A673 (cell line): ENCODE measurements at regions not wholly inside any gene's neighbourhood (a gene's known extent, or its start where the extent isn't known, plus 50 kb on each side); places are given as distances from the start of the nearest gene placed in this dataset.
"Not testable (repeated sequence)": the region's sequence is repeated elsewhere in the genome, so short reads cannot be mapped to it uniquely, and the experiment has no call there.

ENCODE experiments used
- BruUV-seq: library from RNA; stranded (reverse); fragments of 400-500 nt; replicated peaks from 2 replicates; lab custom pipeline; 2021; lab: Mats Ljungman, UMichigan
- CTCF ChIA-PET: fragments of 300-600 bp; sonication (Branson Sonifier 250); formaldehyde crosslinking; loops from one replicate; lab custom pipeline; 2022; ENCODE audit warnings: antibody characterized with exemption; lab: Charles Lee
- POLR2A ChIA-PET: fragments of 300-600 bp; sonication (Branson Sonifier 250); formaldehyde crosslinking; loops from one replicate; lab custom pipeline; 2022; ENCODE audit warnings: antibody characterized with exemption; ENCODE audit not compliant: low non-redundant PET; lab: Charles Lee
- DNase-seq: peaks from one replicate; pipeline ENCODE4 v3.0.0-alpha.2; 2015; ENCODE audit warnings: low spot score
- H3K27ac ChIP-seq: fragments of 200-600 bp; sonication (generic); 2 replicates; pipeline ENCODE4 v1.5.1; 2016; ENCODE audit warnings: mixed run types, low read depth, mild to moderate bottlenecking, mixed read lengths, antibody characterized with exemption, low read length; ENCODE audit not compliant: poor library complexity, severe bottlenecking
- H3K27me3 ChIP-seq: fragments of 200-600 bp; sonication (generic); replicated peaks from 2 replicates; pipeline ENCODE4 v1.6.1; 2017; ENCODE audit warnings: mixed run types, low read depth, mild to moderate bottlenecking, mixed read lengths, antibody characterized with exemption, low read length; ENCODE audit not compliant: insufficient read depth, poor library complexity
- H3K36me3 ChIP-seq: fragments of 200-600 bp; sonication (generic); 2 replicates; pipeline ENCODE4 v1.6.1; 2016; ENCODE audit warnings: mixed run types, mild to moderate bottlenecking, mixed read lengths, antibody characterized with exemption, low read length; ENCODE audit not compliant: insufficient read depth, poor library complexity, severe bottlenecking
- H3K4me1 ChIP-seq: fragments of 200-600 bp; sonication (generic); 2 replicates; pipeline ENCODE4 v1.6.1; 2017; ENCODE audit warnings: mixed run types, mild to moderate bottlenecking, mixed read lengths, antibody characterized with exemption, low read length; ENCODE audit not compliant: insufficient read depth, poor library complexity, severe bottlenecking
- H3K4me3 ChIP-seq: fragments of 200-600 bp; sonication (generic); 2 replicates; pipeline ENCODE4 v1.5.1; 2016; ENCODE audit warnings: low read depth, mixed run types, mild to moderate bottlenecking, mixed read lengths, low read length; ENCODE audit not compliant: poor library complexity, severe bottlenecking
- H3K9me3 ChIP-seq: fragments of 200-600 bp; sonication (generic); 2 replicates; pipeline ENCODE4 v1.6.1; 2016; ENCODE audit warnings: mixed run types, low read depth, mild to moderate bottlenecking, mixed read lengths, antibody characterized with exemption, low read length; ENCODE audit not compliant: poor library complexity, severe bottlenecking
- CTCF ChIP-seq: fragments of 300-800, 200-600 bp; sonication (generic); conservative IDR thresholded peaks from 2 replicates; pipeline ENCODE4 v1.5.1; 2017; ENCODE audit warnings: low read depth, mild to moderate bottlenecking, antibody characterized with exemption, low read length, moderate library complexity, mixed read lengths
- EZH2 ChIP-seq: fragments of 200-600 bp; sonication (generic); IDR thresholded peaks from 2 replicates; pipeline ENCODE4 v1.6.1; 2017; ENCODE audit warnings: borderline replicate concordance, low read depth, mild to moderate bottlenecking, mixed read lengths, antibody characterized with exemption, low read length; ENCODE audit not compliant: poor library complexity, severe bottlenecking
- intact Hi-C: fragments of 100-400 bp; cut with micrococcal nuclease; formaldehyde crosslinking; loops from one replicate; pipeline ENCODE4 v1.10.0; 2022; ENCODE audit not compliant: unreplicated experiment

- TF ChIP-seq EZH2, result no peak
- no peak for TF ChIP-seq CTCF
- ChIA-PET CTCF (no interaction called here), POLR2A (no interaction called here)
- no peaks in the 10 kb centered on the region for H3K4me1 ChIP-seq
- H3K27ac ChIP-seq, result no peak overlapping the region
- H3K36me3 ChIP-seq, result no peaks in the 10 kb centered on the region
- no TSS peak for BruUV-seq
- no peaks in the 10 kb centered on the region for H3K27me3 ChIP-seq
- no peak overlapping the region for H3K4me3 ChIP-seq
- intact Hi-C loops, result loop anchor here (5.0 to 10.0 kb wide), 3 partner anchors 292 to 737 kb away; no protein-coding TSS in a partner anchor
- DNase-seq, result no peak
- no peaks in the 10 kb centered on the region for H3K9me3 ChIP-seq
Measured at GRCh38 chr1:67503974-67504373, 73.8 kb upstream of the SERBP1 start.

- H3K36me3 ChIP-seq, CTCF ChIA-PET, POLR2A ChIA-PET, H3K4me3 ChIP-seq, DNase-seq, H3K27me3 ChIP-seq, H3K4me1 ChIP-seq, BruUV-seq, H3K27ac ChIP-seq, H3K9me3 ChIP-seq, intact Hi-C loops: not testable (repeated sequence)
Measured at GRCh38 chr1:67513392-67514294, 83.4 kb upstream of the SERBP1 start.

GRCh38 chr1:67514300-67514699 is 84.1 kb upstream of the SERBP1 start:
- no peaks in the 10 kb centered on the region for H3K9me3 ChIP-seq
- BruUV-seq, result no TSS peak
- H3K36me3 ChIP-seq, result no peaks in the 10 kb centered on the region
- H3K4me1 ChIP-seq, result no peaks in the 10 kb centered on the region
- no peak for TF ChIP-seq CTCF
- TF ChIP-seq EZH2, result no peak
- intact Hi-C loops, result no loop called here
- no peaks in the 10 kb centered on the region for H3K27me3 ChIP-seq
- POLR2A ChIA-PET, result no interaction called here
- CTCF ChIA-PET, result no interaction called here
- no peak for DNase-seq
- H3K27ac ChIP-seq, result no peak overlapping the region
- H3K4me3 ChIP-seq, result no peak overlapping the region

- no peak overlapping the region for H3K27ac ChIP-seq
- H3K4me1 ChIP-seq, result no peaks in the 10 kb centered on the region
- H3K4me3 ChIP-seq, result no peak overlapping the region
- no peaks in the 10 kb centered on the region for H3K27me3 ChIP-seq
- DNase-seq, result no peak
- BruUV-seq, result no TSS peak
- intact Hi-C loops, result no loop called here
- CTCF ChIA-PET, result no interaction called here
- no peaks in the 10 kb centered on the region for H3K36me3 ChIP-seq
- H3K9me3 ChIP-seq, result no peaks in the 10 kb centered on the region
- POLR2A ChIA-PET, result no interaction called here
- TF ChIP-seq EZH2, result no peak
Measured at GRCh38 chr1:67514786-67515185, 84.6 kb upstream of the SERBP1 start.
